ENCODE measurements at regions not wholly inside any gene's neighbourhood (a gene's known extent, or its start where the extent isn't known, plus 50 kb on each side); places are given as distances from the start of the nearest gene placed in this dataset.

DNA sequence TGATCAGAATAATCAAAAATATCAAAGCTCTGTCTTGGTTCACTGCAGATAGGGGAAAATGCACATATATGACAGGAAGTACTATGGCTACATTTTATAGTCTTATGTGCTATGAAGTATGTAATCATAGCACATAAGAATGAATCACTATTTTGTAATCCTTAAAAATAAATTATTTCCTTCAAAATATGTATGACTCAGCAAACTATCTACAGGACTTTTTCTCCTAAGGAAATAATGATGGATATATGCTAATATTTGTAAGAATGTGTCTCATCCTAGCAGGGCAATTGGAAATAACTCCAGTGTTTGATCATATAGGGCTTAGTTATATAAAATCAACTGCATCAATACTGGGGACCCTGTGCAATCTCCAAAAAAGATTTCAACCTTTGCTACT is 85.1 kb downstream of the SLC24A2 start:
- Histone ChIP-seq H3K9me3 (ENCODE audit: control insufficient read depth, low read depth, low read length) (no peaks in the 10 kb centered on the region), H3K27me3 (ENCODE audit: insufficient read depth, low read length) (no peaks in the 10 kb centered on the region), H2BK15ac (ENCODE audit: low read depth, low read length) (no peak overlapping the region), H4K91ac (ENCODE audit: insufficient read length, low read depth, low read length) (no peak overlapping the region), H3K4me2 (ENCODE audit: insufficient read depth, insufficient read length, low read length) (no peak overlapping the region), H2AFZ (ENCODE audit: low read length) (no peak overlapping the region), H3K4ac (ENCODE audit: low read depth, low read length) (no peak overlapping the region), H4K8ac (replicated peaks; ENCODE audit: insufficient read length, low read depth, low read length) (no peak overlapping the region), H4K5ac (ENCODE audit: insufficient read length, low read depth, low read length) (no peak overlapping the region), H3K27ac (ENCODE audit: insufficient read length, low read depth, low read length) (no peak overlapping the region), H3K23me2 (ENCODE audit: insufficient read length, low read depth, low read length, poor library complexity, severe bottlenecking) (no peaks in the 10 kb centered on the region), H2BK120ac (ENCODE audit: low read depth, low read length, poor library complexity, severe bottlenecking) (no peak overlapping the region), H3K79me2 (ENCODE audit: insufficient read depth, low read length) (no peaks in the 10 kb centered on the region), H3K23ac (ENCODE audit: insufficient read length, low read depth, low read length) (no peak overlapping the region), H3K14ac (ENCODE audit: insufficient read depth, low read length) (no peak overlapping the region), H4K20me1 (ENCODE audit: control insufficient read depth, insufficient read depth, insufficient read length) (no peaks in the 10 kb centered on the region), H2BK5ac (ENCODE audit: insufficient read length, low read length) (no peak overlapping the region), H2BK12ac (ENCODE audit: insufficient read length, low read depth, low read length) (no peak overlapping the region), H3K56ac (ENCODE audit: insufficient read length, low read depth, low read length) (no peak overlapping the region), H3T11ph (ENCODE audit: low read length) (no peak overlapping the region), H2AK5ac (ENCODE audit: insufficient read length, low read length) (no peak overlapping the region), H3K79me1 (ENCODE audit: insufficient read depth, low read depth, low read length, poor library complexity, severe bottlenecking) (no peaks in the 10 kb centered on the region), H3K9ac (ENCODE audit: extremely low read depth, insufficient read length, low read length) (no peak overlapping the region), H2BK20ac (ENCODE audit: low read depth, low read length, poor library complexity, severe bottlenecking) (no peak overlapping the region), H3K4me1 (ENCODE audit: insufficient read depth, low read length) (peaks cover 17% of the 10 kb centered on the region), H3K18ac (ENCODE audit: insufficient read length, low read depth, low read length) (no peak overlapping the region)
- Mint-ChIP-seq H3K36me3 (ENCODE audit: insufficient read depth in 1 of 3, low read depth in 3 of 3) (0 out of 7 replicates have a peak, but pooled peaks cover 0 to 3% (median 0%) of the 10 kb centered on the region in 3 experiments), H3K4me1 (peaks cover 57 to 60% of the 10 kb centered on the region in 2 experiments), H3K9me3 (no peaks in the 10 kb centered on the region; a peak in 2 of 5 replicates), H3K4me3 (no peak overlapping the region), H3K27ac (peak overlapping the region in 1 of 3 experiments; percentile 17; a peak in 2 of 7 replicates), H3K27me3 (ENCODE audit: low read depth) (no peaks in the 10 kb centered on the region)
- DNase-seq = no peak
- TF ChIP-seq, protein P1, sequence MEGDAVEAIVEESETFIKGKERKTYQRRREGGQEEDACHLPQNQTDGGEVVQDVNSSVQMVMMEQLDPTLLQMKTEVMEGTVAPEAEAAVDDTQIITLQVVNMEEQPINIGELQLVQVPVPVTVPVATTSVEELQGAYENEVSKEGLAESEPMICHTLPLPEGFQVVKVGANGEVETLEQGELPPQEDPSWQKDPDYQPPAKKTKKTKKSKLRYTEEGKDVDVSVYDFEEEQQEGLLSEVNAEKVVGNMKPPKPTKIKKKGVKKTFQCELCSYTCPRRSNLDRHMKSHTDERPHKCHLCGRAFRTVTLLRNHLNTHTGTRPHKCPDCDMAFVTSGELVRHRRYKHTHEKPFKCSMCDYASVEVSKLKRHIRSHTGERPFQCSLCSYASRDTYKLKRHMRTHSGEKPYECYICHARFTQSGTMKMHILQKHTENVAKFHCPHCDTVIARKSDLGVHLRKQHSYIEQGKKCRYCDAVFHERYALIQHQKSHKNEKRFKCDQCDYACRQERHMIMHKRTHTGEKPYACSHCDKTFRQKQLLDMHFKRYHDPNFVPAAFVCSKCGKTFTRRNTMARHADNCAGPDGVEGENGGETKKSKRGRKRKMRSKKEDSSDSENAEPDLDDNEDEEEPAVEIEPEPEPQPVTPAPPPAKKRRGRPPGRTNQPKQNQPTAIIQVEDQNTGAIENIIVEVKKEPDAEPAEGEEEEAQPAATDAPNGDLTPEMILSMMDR (conservative IDR thresholded peaks at IDR 0.05) = no peak
